HG03175 (cell line): ENCODE measurements at regions not wholly inside any gene's neighbourhood (a gene's known extent, or its start where the extent isn't known, plus 50 kb on each side); places are given as distances from the start of the nearest gene placed in this dataset.
A peak's percentile ranks its signal among the peaks of the same experiment; 100 is the strongest.

Experiments
- ATAC-seq: cut with Tn5 transposase; IDR thresholded peaks from one replicate; pipeline ENCODE4 v1.9.1; 2021; ENCODE audit warnings: mild to moderate bottlenecking, moderate library complexity; ENCODE audit not compliant: unreplicated experiment

GRCh38 chr1:244339073-244339692, 112.5 kb downstream of the ADSS2 start:
- no peak for ATAC-seq

DNA sequence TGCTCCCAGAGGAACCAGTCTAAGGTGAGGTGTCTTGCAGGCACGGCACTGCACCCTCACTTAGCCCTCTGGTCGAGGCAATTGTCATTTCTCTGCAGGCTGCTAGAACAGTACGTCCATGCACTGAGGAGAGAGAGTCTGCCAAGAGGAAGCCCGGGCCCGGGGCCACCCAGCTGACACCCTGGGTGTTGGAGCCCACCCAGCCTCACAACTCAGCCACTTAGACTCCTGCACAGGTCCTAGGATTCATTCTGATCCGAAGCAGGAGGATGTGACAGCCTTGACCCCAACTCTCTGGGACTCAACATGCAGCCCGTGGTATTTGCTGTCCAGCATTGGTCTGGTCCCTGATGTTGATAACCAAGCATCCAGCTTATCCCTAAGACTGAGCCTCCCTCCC, 111.9 kb downstream of the ADSS2 start:
- ATAC-seq = no peak

DNA sequence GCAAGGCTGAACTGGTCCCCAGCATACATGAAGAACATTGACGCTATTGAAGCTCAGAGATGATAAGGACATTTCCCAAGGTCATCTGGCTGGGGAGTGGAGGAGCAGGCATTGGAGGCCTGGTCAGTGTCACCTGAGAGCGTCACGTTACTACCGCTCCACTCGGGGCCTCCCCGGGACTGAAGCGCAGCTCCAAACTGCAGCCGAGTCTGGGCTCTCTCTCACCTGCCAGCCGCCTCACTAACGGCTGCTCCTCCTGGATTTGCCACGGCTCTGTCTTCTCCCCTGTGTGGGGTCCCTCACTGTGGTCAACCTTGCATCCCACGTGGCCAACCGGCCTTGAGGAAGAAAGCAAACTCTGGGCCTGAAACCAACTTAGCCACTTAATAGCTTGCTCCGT, 111.3 kb downstream of the ADSS2 start:
- no peak for ATAC-seq

- no peak for ATAC-seq
Measured at GRCh38 chr1:244341455-244342450, 110.0 kb downstream of the ADSS2 start.

DNA sequence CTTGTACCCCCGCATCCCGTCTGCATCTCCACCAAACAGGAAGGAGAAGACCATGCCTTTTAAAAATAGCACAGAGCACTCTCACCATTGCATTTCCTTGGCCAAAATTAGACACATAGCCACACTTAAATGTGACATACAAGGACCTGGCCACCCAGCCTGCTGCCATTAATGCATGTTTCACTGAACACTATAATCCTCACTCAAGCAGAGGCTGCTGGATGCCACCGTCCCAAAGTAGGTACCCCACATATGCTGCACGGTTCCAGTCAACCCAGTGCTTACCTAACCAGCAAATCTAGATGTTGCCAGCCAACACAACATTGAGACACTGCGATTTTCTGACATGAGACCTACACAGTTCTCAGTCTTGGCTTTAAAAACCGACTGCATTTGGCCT, 107.7 kb downstream of the ADSS2 start:
- ATAC-seq = no peak

DNA sequence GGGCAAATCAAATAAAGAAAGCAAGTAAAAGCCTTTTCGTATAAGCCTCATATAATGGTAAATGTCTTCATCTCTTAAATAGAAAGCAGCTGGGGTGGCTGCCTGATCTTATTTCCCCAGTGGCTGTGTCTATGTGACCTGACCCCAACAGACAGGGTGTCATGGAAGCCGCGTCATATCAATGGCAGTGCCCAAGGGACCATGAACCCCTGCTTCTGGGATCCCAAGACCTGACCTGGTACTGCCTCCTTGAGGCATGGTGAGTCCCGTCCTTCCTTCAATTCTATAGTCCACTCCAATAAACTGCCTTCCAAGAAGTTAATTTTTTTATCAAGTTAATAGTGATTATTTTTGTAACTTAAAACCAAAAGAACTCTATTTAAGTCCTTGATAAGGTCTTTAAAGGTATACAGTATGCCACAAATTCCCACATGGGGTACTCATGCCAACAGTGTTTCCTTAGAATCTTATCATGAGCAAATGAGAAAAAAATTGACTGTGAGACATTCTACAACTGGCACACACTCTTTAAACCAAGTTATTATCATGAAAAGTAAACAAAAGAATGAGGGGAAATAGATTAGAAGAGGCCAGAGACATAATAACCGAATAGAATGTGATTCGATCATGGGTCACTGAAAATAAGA, 104.6 kb downstream of the ADSS2 start:
- ATAC-seq = no peak

DNA sequence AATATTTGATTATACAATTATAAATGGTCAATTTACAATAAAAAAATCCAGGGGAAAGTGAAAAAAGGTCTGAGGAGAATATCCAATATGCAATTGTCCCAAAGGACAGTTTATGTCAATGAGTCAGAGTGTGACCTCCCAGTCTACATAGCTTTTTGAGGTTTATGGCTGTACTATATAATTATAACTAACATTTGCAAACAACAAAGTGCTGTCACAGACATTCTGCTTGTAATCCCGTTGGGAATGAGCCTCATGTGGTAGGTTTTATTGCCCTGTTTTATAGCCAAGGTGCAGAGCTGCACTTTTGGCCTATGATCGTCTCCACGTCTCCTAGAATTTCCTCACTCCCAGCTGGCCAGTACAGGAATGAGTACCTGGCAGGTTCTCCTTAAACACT, 103.8 kb downstream of the ADSS2 start:
- no peak for ATAC-seq

GRCh38 chr1:244349103-244349531, 102.6 kb downstream of the ADSS2 start:
- ATAC-seq = no peak

DNA sequence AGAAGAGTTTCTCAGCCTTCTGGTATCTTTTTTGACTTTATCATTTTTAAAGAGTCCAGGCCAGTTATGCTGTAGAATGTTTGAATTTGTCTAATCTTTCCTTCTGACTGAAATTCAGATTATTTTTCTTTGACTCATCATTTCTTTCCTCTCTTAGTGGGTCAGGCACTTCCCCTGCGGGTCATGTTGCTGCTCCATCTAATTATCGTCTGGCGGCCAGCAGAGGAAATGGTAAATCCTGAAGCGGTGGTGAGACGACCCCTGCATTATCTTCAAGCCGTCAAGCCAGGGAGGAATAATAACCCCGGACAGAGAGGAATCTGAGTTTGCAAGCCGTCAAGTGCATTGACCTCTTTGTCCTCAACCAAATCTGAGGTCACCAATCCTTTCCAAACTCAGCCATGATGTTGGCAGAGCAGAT, 102.1 kb downstream of the ADSS2 start:
- ATAC-seq = peak; percentile 4

GRCh38 chr1:244350027-244350426, 101.7 kb downstream of the ADSS2 start:
- ATAC-seq = peak; percentile 74

GRCh38 chr1:244352156-244352830, 99.4 kb downstream of the ADSS2 start:
- no peak for ATAC-seq

DNA sequence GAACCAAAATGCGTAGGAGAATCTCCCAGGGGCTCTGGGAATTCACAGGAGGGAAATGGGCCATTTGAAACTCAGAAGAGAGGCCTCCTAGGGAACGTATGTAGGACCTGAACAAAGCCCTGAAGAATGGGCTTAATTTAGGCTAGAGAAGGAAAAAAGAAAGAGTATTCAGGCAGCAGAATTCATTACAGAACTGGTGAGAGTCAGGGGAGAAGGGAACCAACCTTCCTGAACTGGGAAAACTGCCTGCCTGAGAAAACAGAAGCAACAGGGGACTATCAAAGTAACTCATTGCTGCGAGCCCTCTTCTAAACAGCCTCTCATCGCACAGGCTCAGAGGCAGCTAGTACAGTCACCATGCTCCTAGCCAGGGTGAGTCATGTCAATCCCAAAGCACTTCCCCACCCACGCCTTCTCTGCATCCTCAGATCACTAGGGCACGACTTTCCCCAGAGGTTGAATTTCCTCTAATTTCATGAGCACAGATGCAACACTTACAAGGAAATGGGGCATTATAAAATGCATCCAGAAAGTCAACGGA, 98.1 kb downstream of the ADSS2 start:
- ATAC-seq = peak; percentile 76

- ATAC-seq = no peak
Measured at GRCh38 chr1:244354810-244355278, 96.9 kb downstream of the ADSS2 start.

DNA sequence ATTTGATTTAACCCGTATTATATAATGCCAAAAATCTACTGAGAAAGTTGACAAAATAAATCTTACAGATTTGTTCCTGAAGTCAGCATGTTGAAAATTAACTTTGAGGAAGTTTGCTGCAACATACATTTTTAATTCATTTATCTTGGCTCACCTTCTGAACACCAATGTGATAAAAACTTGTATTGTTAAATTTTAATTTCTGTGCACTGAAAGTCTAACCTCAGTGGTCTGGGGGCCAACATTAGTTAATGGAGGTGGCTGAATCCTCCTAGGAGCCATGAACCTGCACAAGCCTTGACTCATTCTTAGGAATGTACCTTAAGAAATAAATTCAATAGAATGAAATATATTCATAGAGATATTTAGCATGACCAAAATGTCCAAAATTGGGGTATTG, 95.3 kb downstream of the ADSS2 start:
- ATAC-seq = no peak
